Lower leg skin (tissue), 4 donors: ENCODE measurements at regions not wholly inside any gene's neighbourhood (a gene's known extent, or its start where the extent isn't known, plus 50 kb on each side); places are given as distances from the start of the nearest gene placed in this dataset.
"Not testable (repeated sequence)": the region's sequence is repeated elsewhere in the genome, so short reads cannot be mapped to it uniquely, and the experiment has no call there.

Experiments
- DNase-seq, 2 donors: peaks; one replicate each; pipeline ENCODE4 v3.0.0-alpha.2; 2019; ENCODE audit warnings: low spot score in 2 of 2
- H3K4me3 ChIP-seq: fragments of 200-600 bp; sonication (generic); 2 replicates; pipeline ENCODE4 v1.5.1; 2017; ENCODE audit warnings: mild to moderate bottlenecking, low read depth; ENCODE audit not compliant: poor library complexity, severe bottlenecking
- POLR2A ChIP-seq, 2 donors: fragments of 450-650 bp; IDR thresholded peaks; one replicate each; pipeline ENCODE4 v1.6.1; 2016 to 2017; ENCODE audit warnings: antibody characterized with exemption in 2 of 2, mild to moderate bottlenecking in 1 of 2, moderate library complexity in 1 of 2
- WGBS, 2 donors: methylation state at CpG; one replicate each; pipeline ENCODE4 v1.1.5; 2018; 5-methylcytosine and 5-hydroxymethylcytosine counted together
- intact Hi-C: fragments of 100-400 bp; cut with DNase I; formaldehyde crosslinking; loops from one replicate; pipeline ENCODE4 v1.15.0; 2023; ENCODE audit warnings: low total_unique reads
- TF ChIP-seq, protein P1 (sequence below), 3 donors: fragments of 450-650 bp; IDR thresholded peaks; one replicate each; pipeline ENCODE4 v1.5.1; 2016; ENCODE audit warnings: antibody characterized with exemption in 3 of 3, mild to moderate bottlenecking in 3 of 3, moderate library complexity in 2 of 3

- no peak for DNase-seq
- intact Hi-C loops: no loop called here
- no peak overlapping the region for H3K4me3 ChIP-seq
- WGBS, 2 donors: 81 to 95% methylated on average over 3 of the region's 3 CpGs
- TF ChIP-seq POLR2A (IDR thresholded peaks at IDR 0.05): no peak
- TF ChIP-seq, protein P1, sequence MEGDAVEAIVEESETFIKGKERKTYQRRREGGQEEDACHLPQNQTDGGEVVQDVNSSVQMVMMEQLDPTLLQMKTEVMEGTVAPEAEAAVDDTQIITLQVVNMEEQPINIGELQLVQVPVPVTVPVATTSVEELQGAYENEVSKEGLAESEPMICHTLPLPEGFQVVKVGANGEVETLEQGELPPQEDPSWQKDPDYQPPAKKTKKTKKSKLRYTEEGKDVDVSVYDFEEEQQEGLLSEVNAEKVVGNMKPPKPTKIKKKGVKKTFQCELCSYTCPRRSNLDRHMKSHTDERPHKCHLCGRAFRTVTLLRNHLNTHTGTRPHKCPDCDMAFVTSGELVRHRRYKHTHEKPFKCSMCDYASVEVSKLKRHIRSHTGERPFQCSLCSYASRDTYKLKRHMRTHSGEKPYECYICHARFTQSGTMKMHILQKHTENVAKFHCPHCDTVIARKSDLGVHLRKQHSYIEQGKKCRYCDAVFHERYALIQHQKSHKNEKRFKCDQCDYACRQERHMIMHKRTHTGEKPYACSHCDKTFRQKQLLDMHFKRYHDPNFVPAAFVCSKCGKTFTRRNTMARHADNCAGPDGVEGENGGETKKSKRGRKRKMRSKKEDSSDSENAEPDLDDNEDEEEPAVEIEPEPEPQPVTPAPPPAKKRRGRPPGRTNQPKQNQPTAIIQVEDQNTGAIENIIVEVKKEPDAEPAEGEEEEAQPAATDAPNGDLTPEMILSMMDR (IDR thresholded peaks at IDR 0.05): no peak
These were observed 58.8 kb downstream of the UQCRFS1 start for GRCh38 chr19:29154163-29154562.

DNA sequence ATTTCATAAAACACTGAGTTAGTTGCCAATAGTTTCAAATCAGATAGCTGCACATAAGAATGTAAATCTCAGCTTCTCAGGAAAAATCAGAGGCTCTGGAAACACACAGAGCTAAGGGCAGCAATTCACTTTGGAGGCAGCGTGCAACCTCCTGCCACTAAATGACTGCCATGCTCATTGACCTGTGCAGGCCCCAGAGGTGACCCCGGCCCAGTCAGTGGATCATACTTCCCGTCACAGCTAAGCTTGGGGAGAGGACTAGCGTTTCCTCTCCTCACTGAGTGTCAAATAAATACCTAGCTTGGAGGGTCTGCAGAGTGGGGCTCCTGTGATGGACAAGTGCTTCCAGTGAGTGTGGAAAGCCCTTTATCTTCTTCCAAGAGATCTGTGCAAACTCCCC, 67.2 kb downstream of the UQCRFS1 start:
- DNase-seq: no peak
- 58 to 61% methylated on average over 4 of the region's 4 CpGs for WGBS, 2 donors
- H3K4me3 ChIP-seq: no peak overlapping the region
- no peak for TF ChIP-seq POLR2A (IDR thresholded peaks at IDR 0.05)
- TF ChIP-seq, protein P1 (IDR thresholded peaks at IDR 0.05): no peak
- intact Hi-C loops: no loop called here

- no peak overlapping the region for H3K4me3 ChIP-seq
- DNase-seq: no peak
- intact Hi-C loops: no loop called here
- WGBS, 2 donors: 86 to 89% methylated on average over 4 of the region's 4 CpGs
- TF ChIP-seq POLR2A (IDR thresholded peaks at IDR 0.05): no peak
- TF ChIP-seq, protein P1 (IDR thresholded peaks at IDR 0.05): no peak
These were observed 69.8 kb downstream of the UQCRFS1 start for GRCh38 chr19:29143183-29143582.

DNA sequence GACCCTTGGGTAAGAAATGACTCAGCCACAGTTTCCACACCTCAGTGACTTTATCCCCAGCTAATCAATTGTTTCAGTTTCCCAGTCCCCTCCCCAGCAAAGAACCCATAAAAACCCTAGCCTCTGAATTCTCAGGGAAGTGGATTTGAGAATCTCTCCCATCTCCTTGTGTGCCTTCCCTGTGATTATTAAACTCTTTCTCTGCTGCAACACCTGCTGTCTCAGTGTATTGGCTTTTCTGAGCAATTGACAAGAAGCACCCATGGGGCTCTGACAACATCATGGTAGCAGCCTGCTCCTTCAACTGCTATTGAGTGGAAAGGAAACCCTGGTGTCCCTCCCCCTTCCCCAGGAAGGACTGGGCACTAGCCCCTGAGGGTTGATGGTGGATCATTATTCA, 73.7 kb downstream of the UQCRFS1 start:
- H3K4me3 ChIP-seq: no peak overlapping the region
- no peak for DNase-seq
- intact Hi-C loops: no loop called here
- TF ChIP-seq, protein P1 (IDR thresholded peaks at IDR 0.05): no peak
- no peak for TF ChIP-seq POLR2A (IDR thresholded peaks at IDR 0.05)

GRCh38 chr19:29138206-29138605, 74.7 kb downstream of the UQCRFS1 start:
- intact Hi-C loops, H3K4me3 ChIP-seq, DNase-seq: not testable (repeated sequence)
- WGBS, 2 donors: 79 to 85% methylated on average over 3 of the region's 3 CpGs

DNA sequence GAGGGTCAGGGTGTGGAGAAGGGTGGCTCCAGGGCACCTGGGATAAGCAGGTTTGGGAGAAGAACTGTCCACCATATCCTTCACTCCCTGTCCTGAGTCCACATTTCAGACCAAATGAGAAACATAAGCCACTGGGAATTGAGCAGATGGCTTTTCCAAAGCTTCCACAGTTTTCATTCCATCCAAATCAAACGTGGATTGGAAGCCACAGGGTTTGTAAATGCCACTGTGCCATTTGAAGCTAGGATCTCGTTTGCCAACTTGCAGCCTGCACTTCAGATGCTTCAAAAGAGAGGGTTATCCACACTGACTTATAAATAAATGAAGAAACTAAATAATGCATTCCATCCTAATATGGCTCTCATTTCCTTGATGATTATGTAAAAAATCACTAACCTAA, 81.5 kb downstream of the UQCRFS1 start:
- no peak for DNase-seq
- 36 to 41% methylated on average over 2 of the region's 2 CpGs for WGBS, 2 donors
- no peak for TF ChIP-seq POLR2A (IDR thresholded peaks at IDR 0.05)
- H3K4me3 ChIP-seq: no peak overlapping the region
- intact Hi-C loops: no loop called here

DNA sequence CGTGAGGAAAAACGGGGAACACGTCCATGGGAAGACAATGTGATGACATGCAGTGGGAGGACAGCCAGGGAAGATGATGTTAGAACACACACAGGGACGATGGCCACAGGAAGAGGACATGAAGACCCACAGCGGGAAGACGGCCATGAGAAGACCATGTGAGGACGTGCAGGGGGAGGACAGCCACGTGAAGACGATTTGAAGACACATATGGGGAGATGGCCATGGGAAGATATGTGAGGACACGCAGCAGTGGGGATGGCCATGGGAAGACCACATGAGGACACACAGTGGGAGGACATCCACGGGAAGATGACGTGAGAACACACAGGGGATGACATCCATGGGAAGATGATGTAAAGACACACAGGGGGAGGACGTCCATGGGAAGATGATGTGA, 83.8 kb downstream of the UQCRFS1 start:
- peak in 1 of 2 donors; percentile 31 for DNase-seq
- WGBS, 2 donors: 86 to 87% methylated on average over 13 of the region's 13 CpGs
- no peak overlapping the region for H3K4me3 ChIP-seq
- TF ChIP-seq, protein P1 (IDR thresholded peaks at IDR 0.05): no peak
- TF ChIP-seq POLR2A (IDR thresholded peaks at IDR 0.05): no peak
- intact Hi-C loops: no loop called here
